ENCODE measurements at regions not wholly inside any gene's neighbourhood (a gene's known extent, or its start where the extent isn't known, plus 50 kb on each side); places are given as distances from the start of the nearest gene placed in this dataset.

GRCh38 chr6:165798991-165799390 is 135.9 kb upstream of the PDE10A start:
- TF ChIP-seq, protein P1, sequence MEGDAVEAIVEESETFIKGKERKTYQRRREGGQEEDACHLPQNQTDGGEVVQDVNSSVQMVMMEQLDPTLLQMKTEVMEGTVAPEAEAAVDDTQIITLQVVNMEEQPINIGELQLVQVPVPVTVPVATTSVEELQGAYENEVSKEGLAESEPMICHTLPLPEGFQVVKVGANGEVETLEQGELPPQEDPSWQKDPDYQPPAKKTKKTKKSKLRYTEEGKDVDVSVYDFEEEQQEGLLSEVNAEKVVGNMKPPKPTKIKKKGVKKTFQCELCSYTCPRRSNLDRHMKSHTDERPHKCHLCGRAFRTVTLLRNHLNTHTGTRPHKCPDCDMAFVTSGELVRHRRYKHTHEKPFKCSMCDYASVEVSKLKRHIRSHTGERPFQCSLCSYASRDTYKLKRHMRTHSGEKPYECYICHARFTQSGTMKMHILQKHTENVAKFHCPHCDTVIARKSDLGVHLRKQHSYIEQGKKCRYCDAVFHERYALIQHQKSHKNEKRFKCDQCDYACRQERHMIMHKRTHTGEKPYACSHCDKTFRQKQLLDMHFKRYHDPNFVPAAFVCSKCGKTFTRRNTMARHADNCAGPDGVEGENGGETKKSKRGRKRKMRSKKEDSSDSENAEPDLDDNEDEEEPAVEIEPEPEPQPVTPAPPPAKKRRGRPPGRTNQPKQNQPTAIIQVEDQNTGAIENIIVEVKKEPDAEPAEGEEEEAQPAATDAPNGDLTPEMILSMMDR (conservative IDR thresholded peaks at IDR 0.05; ENCODE audit: low read depth, low read length), result no peak
- TF ChIP-seq EZH2 (IDR thresholded peaks at IDR 0.05; ENCODE audit: low read length, unreplicated experiment) (no peak), EZH2phosphoT487 (IDR thresholded peaks at IDR 0.05; ENCODE audit: borderline replicate concordance, low read length) (no peak)
